ENCODE measurements at regions not wholly inside any gene's neighbourhood (a gene's known extent, or its start where the extent isn't known, plus 50 kb on each side); places are given as distances from the start of the nearest gene placed in this dataset.

DNA sequence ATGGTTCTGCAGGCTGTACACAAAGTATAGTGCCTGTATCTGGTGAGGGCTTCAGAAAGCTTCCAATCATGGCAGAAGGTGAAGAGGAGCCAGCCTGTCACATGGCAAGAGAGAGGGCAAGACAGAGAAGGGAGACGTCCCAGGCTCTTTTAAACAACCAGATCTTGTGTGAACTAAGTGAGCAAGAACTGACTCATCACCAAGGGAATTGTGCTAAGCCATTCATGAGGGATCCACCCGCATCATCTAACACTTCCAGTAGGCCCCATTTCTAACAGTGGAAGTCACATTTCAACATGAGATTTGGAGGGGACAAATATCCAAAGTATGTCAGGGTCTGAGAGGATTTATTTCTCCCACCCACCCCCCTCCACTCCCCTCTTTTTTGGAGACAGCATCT lies 56.2 kb upstream of the ELAC2 start:
- TF ChIP-seq, protein P1, sequence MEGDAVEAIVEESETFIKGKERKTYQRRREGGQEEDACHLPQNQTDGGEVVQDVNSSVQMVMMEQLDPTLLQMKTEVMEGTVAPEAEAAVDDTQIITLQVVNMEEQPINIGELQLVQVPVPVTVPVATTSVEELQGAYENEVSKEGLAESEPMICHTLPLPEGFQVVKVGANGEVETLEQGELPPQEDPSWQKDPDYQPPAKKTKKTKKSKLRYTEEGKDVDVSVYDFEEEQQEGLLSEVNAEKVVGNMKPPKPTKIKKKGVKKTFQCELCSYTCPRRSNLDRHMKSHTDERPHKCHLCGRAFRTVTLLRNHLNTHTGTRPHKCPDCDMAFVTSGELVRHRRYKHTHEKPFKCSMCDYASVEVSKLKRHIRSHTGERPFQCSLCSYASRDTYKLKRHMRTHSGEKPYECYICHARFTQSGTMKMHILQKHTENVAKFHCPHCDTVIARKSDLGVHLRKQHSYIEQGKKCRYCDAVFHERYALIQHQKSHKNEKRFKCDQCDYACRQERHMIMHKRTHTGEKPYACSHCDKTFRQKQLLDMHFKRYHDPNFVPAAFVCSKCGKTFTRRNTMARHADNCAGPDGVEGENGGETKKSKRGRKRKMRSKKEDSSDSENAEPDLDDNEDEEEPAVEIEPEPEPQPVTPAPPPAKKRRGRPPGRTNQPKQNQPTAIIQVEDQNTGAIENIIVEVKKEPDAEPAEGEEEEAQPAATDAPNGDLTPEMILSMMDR (IDR thresholded peaks at IDR 0.05; ENCODE audit: extremely low read depth, insufficient read depth, missing control alignments): no peak
- no peak for DNase-seq (ENCODE audit: low spot score)
- in situ Hi-C loops (cut with MboI; ENCODE audit: low pct_unique_long_range_greater_than_20kb, low sequenced_read_pairs, unreplicated experiment): no loop called here

DNA sequence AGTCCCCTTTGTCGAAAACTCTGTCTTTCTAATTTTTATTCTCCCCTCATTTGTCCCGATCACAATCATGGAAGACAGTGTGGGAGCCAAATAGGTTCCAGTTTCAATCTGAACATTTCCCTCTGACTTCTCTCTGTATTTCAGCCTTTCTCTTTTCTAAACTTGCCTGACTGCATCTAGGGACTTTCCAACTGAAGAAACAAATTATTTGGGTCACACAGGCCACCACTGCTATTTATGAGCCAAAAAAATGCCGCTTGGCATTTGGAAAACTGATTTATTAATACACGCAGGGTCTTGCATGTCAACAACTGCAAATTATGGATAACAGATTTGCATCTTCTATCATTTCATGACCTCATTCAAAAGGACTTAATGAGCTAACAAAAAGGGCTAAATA lies 55.2 kb upstream of the ELAC2 start:
- no peak for DNase-seq (ENCODE audit: low spot score)
- in situ Hi-C loops (cut with MboI; ENCODE audit: low pct_unique_long_range_greater_than_20kb, low sequenced_read_pairs, unreplicated experiment): no loop called here
- TF ChIP-seq, protein P1 (IDR thresholded peaks at IDR 0.05; ENCODE audit: extremely low read depth, insufficient read depth, missing control alignments): no peak

DNA sequence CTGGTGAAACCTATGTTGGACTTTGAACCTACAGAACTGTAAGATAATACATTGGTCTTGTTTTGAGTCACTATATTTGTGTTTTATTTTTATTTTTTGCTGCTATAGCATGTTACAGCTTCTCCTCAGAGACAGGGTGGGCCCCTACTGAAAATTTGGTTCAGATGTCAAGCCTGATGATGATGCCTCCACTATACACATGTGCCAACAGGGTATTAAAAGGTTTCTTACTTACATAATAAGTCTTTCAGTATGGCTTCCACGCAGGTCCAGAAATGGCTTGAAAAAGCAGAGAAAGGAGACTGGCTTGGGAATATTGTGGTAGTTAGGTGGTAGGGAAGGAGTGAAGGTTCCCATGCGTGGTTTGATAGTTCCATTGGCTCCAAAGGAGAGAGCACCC lies 52.9 kb upstream of the ELAC2 start:
- TF ChIP-seq, protein P1 (IDR thresholded peaks at IDR 0.05; ENCODE audit: extremely low read depth, insufficient read depth, missing control alignments): no peak
- no peak for DNase-seq (ENCODE audit: low spot score)
- in situ Hi-C loops (cut with MboI; ENCODE audit: low pct_unique_long_range_greater_than_20kb, low sequenced_read_pairs, unreplicated experiment): no loop called here

DNA sequence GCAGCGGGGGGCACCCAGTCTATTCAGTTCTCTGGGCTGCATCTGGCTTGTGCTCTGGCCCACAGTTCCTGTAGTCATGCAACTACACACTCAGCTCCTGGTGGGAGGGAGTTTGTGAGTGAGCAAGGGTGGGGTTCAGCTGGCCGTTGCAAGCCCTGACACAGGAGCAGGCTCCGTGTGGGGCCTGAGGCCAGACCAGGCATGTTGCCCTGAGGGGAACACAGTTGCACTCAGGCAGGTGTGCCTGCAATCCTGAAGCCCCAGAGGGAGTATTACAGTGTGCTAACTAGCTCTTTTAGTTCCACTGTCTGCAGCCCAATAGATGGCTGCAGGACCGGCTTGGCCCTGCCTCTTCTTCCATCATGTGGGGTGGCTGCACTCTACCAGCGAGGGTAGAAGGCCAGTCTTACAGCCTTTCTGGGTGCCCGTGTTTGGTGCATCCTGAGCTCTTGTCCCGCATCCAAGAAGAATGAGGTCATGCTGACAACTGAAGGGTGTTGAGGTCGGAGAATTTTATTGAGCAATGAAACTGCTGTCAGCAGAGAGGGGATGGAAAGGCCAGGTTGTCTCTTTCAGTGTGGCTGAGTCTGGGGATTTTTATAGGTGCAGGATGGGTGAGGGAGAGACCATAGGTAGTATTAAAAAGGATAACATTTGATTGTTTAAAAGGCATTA lies 49.9 kb upstream of the ELAC2 start:
- in situ Hi-C loops (cut with MboI; ENCODE audit: low pct_unique_long_range_greater_than_20kb, low sequenced_read_pairs, unreplicated experiment): no loop called here
- TF ChIP-seq, protein P1 (IDR thresholded peaks at IDR 0.05; ENCODE audit: extremely low read depth, insufficient read depth, missing control alignments): no peak
- DNase-seq (ENCODE audit: low spot score): no peak

All from GM13977 (cell line).